ENCODE measurements at regions not wholly inside any gene's neighbourhood (a gene's known extent, or its start where the extent isn't known, plus 50 kb on each side); places are given as distances from the start of the nearest gene placed in this dataset.
A peak's percentile ranks its signal among the peaks of the same experiment; 100 is the strongest.

- Histone ChIP-seq H3K36me3 (ENCODE audit: control insufficient read depth in 4 of 4, insufficient read depth in 4 of 4, low read length in 4 of 4) (no peaks in the 10 kb centered on the region), H3K9me3 (ENCODE audit: control insufficient read depth in 4 of 4, insufficient read depth in 3 of 4, low read length in 3 of 4) (no peaks in the 10 kb centered on the region), H3K4me1 (ENCODE audit: control insufficient read depth in 5 of 5, insufficient read depth in 5 of 5, low read length in 5 of 5) (peaks cover 0 to 3% (median 0%) of the 10 kb centered on the region in 5 donors), H3K9ac (ENCODE audit: insufficient read depth in 1 of 2, low read length in 2 of 2) (no peak overlapping the region), H3K27ac (ENCODE audit: low read depth in 1 of 2, low read length in 1 of 2) (peak overlapping the region in 1 of 2 donors; percentile 43), H3K4me3 (no peak overlapping the region), H3K27me3 (ENCODE audit: control insufficient read depth in 3 of 3, insufficient read depth in 3 of 3, low read length in 2 of 3) (no peaks in the 10 kb centered on the region)
- DNase-seq (peak in 1 of 3 donors; percentile 4), ATAC-seq (ENCODE audit: insufficient read depth, low FRiP score) (no peak)
- no peak for TF ChIP-seq CTCF (IDR thresholded peaks at IDR 0.05; ENCODE audit: control extremely low read depth, extremely low read depth)
- 76 to 78% methylated on average over 4 of the region's 4 CpGs for WGBS, 2 donors
Observed at GRCh38 chr12:46483572-46484395, 111.2 kb upstream of the SLC38A2 start.

GRCh38 chr12:46480724-46481123 lies 108.2 kb upstream of the SLC38A2 start:
- DNase-seq (no peak), ATAC-seq (ENCODE audit: insufficient read depth, low FRiP score) (no peak)
- Histone ChIP-seq H3K4me1 (ENCODE audit: control insufficient read depth in 5 of 5, insufficient read depth in 5 of 5, low read length in 5 of 5) (peaks cover 0 to 3% (median 0%) of the 10 kb centered on the region in 5 donors), H3K4me3 (no peak overlapping the region), H3K9me3 (ENCODE audit: control insufficient read depth in 4 of 4, insufficient read depth in 3 of 4, low read length in 3 of 4) (no peaks in the 10 kb centered on the region), H3K36me3 (ENCODE audit: control insufficient read depth in 4 of 4, insufficient read depth in 4 of 4, low read length in 4 of 4) (no peaks in the 10 kb centered on the region), H3K9ac (ENCODE audit: insufficient read depth in 1 of 2, low read length in 2 of 2) (no peak overlapping the region), H3K27ac (ENCODE audit: low read depth in 1 of 2, low read length in 1 of 2) (no peak overlapping the region), H3K27me3 (ENCODE audit: control insufficient read depth in 3 of 3, insufficient read depth in 3 of 3, low read length in 2 of 3) (no peaks in the 10 kb centered on the region)
- no peak for TF ChIP-seq CTCF (IDR thresholded peaks at IDR 0.05; ENCODE audit: control extremely low read depth, extremely low read depth)
- 91 to 95% methylated on average over 1 of the region's 1 CpG for WGBS, 2 donors

- no peaks in the 10 kb centered on the region for H3K36me3 ChIP-seq (ENCODE audit: control insufficient read depth in 4 of 4, insufficient read depth in 4 of 4, low read length in 4 of 4)
- 93 to 94% methylated on average over 3 of the region's 3 CpGs for WGBS, 2 donors
- no peak for DNase-seq
- ATAC-seq (ENCODE audit: insufficient read depth, low FRiP score) = no peak
- H3K4me3 ChIP-seq = no peak overlapping the region
- H3K27ac ChIP-seq (ENCODE audit: low read depth in 1 of 2, low read length in 1 of 2) = no peak overlapping the region
- no peak for TF ChIP-seq CTCF (IDR thresholded peaks at IDR 0.05; ENCODE audit: control extremely low read depth, extremely low read depth)
- no peak overlapping the region for H3K9ac ChIP-seq (ENCODE audit: insufficient read depth in 1 of 2, low read length in 2 of 2)
- peaks cover 0 to 3% (median 0%) of the 10 kb centered on the region in 5 donors for H3K4me1 ChIP-seq (ENCODE audit: control insufficient read depth in 5 of 5, insufficient read depth in 5 of 5, low read length in 5 of 5)
- no peaks in the 10 kb centered on the region for H3K9me3 ChIP-seq (ENCODE audit: control insufficient read depth in 4 of 4, insufficient read depth in 3 of 4, low read length in 3 of 4)
- H3K27me3 ChIP-seq (ENCODE audit: control insufficient read depth in 3 of 3, insufficient read depth in 3 of 3, low read length in 2 of 3) = no peaks in the 10 kb centered on the region
Observed at GRCh38 chr12:46480316-46480715, 107.7 kb upstream of the SLC38A2 start.
